Inflammatory macrophage treated with lipopolysaccharide for 1 hour (primary cell): ENCODE measurements at regions not wholly inside any gene's neighbourhood (a gene's known extent, or its start where the extent isn't known, plus 50 kb on each side); places are given as distances from the start of the nearest gene placed in this dataset.

Experiments
- DNase-seq, 2 donors: peaks; one replicate each; pipeline ENCODE4 v3.0.0-alpha.2; 2020 to 2022

DNA sequence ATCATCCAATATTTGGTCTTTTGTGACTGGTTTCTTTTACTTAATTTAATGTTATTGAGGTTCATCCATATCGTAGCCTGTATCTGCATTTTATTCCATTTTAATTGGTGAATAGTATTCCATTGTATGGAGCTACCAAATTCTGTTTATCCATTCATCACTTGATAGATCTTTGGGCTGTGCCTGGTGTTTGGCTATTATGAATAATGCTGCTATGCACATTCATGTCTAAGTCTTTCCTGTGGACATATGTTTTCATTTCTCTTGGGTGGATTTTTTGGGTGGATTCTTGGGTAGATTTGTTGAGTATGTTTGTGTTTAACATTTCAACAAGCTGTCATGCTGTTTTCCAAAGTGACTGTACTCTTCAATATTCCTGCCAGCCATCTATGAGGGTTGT is 52.5 kb upstream of the NEDD4L start:
- no peak for DNase-seq

DNA sequence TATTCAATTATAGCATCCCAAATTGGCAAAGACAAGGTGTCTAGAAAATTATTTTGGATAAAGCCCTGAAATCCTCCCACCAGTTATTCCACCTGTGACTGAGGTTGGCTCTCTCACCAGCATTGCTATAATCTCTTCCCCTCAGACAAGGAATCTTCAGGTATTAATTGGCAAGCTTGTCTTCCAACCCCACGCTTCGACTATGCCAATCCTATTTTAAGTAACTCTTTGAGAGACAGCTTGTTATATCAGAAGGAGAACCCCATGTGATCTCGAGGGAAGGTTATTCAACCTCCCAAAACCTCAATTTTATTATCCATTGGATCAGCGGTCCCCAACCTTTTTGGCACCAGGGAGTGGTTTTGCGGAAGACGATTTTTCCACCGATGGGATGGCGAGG is 54.5 kb upstream of the NEDD4L start:
- no peak for DNase-seq

- DNase-seq, result no peak
Measured at GRCh38 chr18:57984490-57985115, 59.4 kb upstream of the NEDD4L start.

- no peak for DNase-seq
Measured at GRCh38 chr18:57983965-57984364, 60.1 kb upstream of the NEDD4L start.

- DNase-seq, result no peak
Measured at GRCh38 chr18:57983472-57983871, 60.6 kb upstream of the NEDD4L start.

DNA sequence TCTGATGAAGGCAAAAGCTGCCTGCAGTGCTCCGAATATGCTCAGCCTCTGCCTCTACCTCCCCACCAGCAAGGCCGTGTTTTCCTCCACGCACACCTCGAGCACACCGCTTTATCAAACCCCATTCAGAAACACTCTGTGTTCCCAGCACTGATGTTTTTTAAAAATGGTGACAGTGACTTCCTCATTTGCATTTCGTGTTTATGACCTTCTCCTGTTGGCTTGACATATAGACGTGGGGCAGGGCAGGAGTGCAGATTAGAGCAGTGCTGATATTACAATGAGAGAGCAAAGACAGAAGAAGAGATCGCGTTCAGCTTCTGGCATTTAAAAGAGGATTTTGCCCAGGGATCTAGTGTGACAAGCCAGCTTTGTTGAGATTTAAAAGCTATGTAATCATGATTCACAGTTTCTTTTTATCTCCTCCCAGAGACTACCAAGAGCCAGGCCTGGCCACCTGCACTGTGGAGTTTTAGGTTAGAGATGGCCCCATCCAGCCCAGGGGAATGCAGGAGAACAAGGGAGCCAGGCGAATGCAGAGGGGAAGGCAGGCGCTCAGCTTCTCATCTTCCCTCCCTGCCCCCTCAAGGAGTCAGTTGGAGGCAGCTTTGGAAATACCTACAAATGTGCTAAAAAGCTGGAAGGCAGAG is 61.5 kb upstream of the NEDD4L start:
- DNase-seq, result no peak

GRCh38 chr18:57981308-57982028 is 62.6 kb upstream of the NEDD4L start:
- no peak for DNase-seq

GRCh38 chr18:57980573-57981307 is 63.3 kb upstream of the NEDD4L start:
- DNase-seq, result no peak

GRCh38 chr18:57976230-57976773 is 67.7 kb upstream of the NEDD4L start:
- DNase-seq, result peak in 1 of 2 donors; percentile 35

DNA sequence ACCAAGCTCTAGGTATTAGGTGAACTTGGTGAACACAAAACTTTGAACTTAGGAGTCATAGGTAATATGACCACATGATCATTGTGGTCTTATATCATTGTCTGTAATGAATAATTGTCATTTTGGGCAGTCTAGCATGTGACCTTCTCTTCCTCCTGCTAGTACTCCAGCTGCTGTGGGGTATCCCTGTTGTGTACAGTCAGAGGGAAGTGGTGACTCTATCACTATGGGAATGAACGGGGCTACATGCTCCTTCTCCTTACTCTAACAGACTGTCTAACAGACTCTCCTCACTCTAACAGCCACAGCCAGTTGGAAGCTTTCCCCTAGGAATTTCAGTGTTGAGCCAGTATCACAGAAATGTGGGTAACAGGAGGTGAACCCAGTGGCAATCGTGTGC is 68.2 kb upstream of the NEDD4L start:
- peak; percentile 10 to 28 for DNase-seq

- no peak for DNase-seq
Measured at GRCh38 chr18:57974585-57975265, 69.3 kb upstream of the NEDD4L start.

- DNase-seq, result no peak
Measured at GRCh38 chr18:57973889-57974288, 70.1 kb upstream of the NEDD4L start.

GRCh38 chr18:57970356-57971095 is 73.5 kb upstream of the NEDD4L start:
- DNase-seq, result peak in 1 of 2 donors; percentile 5

DNA sequence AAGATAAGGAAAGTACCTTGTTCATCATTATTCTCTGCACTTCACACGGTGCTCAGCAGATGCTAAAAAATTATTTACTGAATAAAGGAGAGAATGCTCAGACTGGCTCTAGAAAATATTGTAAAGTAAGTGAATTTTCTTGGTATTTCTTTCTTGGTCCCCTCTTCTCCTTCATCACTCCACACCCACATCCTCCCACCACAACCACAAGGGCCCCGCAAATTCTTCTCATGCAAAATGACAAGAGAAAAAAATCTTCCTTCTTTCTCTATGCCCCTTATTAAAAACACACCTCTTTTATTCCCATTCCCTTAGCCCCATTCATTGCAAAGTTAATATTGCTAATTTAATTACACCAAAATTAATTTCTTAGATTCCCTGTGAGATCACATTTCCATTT is 74.2 kb upstream of the NEDD4L start:
- DNase-seq, result no peak

GRCh38 chr18:57965246-57965645 is 78.8 kb upstream of the NEDD4L start:
- no peak for DNase-seq

DNA sequence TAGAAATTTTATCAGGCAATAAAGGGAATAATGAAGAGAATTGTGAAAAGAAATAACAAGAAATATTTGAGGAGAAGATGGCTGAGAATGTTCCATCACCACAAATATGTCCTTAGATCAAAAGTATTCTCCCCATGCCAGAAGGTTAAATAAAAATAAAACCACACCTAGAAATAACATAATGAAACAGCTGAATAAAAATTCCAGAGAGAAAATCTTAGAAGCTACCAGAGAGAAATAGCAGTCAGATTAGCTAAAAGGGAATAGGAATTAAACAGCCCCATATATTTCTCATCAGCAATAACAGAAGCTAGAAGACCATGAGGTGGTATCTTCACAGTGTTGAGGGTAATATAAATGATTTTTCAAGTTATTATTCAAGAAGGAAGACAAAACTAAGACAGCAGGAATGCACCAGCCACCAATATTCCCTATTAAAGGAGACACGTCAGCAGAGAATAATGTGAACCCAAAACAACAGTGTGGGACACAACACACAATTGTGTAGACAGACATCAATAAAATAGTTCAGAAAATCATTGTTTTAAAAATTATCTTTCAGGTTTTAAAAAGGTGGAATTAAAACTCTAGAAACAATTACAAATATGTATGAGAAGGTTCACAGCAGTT is 82.0 kb upstream of the NEDD4L start:
- no peak for DNase-seq

- DNase-seq, result no peak
Measured at GRCh38 chr18:57961411-57961810, 82.6 kb upstream of the NEDD4L start.

- DNase-seq, result peak; percentile 9 to 20
Measured at GRCh38 chr18:57959278-57959677, 84.7 kb upstream of the NEDD4L start.

DNA sequence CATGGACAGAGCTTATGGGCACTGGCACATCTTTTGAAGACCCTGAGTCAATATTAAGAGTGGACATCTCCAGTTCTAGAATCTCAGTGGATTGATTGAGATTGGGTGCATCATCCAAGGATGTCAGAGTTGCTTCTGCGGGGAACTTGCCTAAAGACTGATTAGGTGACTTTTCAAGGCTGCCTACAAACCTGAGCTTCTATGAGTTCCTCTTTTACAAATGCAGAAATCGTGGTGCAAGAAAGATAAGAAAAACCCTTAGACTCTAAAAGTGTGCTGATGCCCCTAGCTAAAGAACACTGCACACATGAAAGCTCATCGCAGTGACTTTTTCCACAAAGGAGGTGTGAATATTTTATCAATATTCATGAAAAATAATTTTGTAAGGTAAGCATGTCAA is 86.8 kb upstream of the NEDD4L start:
- no peak for DNase-seq

GRCh38 chr18:57956491-57956890 is 87.5 kb upstream of the NEDD4L start:
- DNase-seq, result no peak

DNA sequence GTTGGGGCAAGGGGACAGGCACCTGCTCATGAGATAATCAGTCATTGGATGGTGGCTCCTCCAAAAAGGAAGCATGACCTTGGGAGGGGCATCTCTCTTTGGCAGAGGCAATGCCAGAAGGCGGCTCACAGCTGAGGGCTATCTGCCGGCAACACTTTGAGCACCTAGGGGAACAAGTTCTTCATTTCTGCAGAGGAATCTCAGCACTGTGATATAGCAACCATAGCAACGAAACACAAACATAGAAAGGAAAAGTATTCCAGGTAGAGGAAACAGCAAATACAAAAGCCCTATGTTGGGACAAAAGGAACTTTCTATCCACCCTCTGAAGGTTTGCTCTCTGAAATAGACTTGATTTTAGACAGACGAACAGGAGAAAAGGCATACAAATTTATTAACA is 89.1 kb upstream of the NEDD4L start:
- no peak for DNase-seq
